ENCODE measurements at regions not wholly inside any gene's neighbourhood (a gene's known extent, or its start where the extent isn't known, plus 50 kb on each side); places are given as distances from the start of the nearest gene placed in this dataset.

- H3K9me3 Mint-ChIP-seq = no peaks in the 10 kb centered on the region
- H3K27ac Mint-ChIP-seq = no peak overlapping the region
- no peaks in the 10 kb centered on the region for H3K4me1 Mint-ChIP-seq
- intact Hi-C loops (cut with micrococcal nuclease) = no loop called here
- no peak overlapping the region for H3K4me3 Mint-ChIP-seq
- no peaks in the 10 kb centered on the region for H3K36me3 Mint-ChIP-seq (ENCODE audit: low read depth)
- no peaks in the 10 kb centered on the region for H3K27me3 Mint-ChIP-seq
- DNase-seq = no peak
Measured at GRCh38 chr13:112240076-112240475, 136.1 kb upstream of the SPACA7 start.

GRCh38 chr13:112241288-112241687, 134.9 kb upstream of the SPACA7 start:
- intact Hi-C loops (cut with micrococcal nuclease) = no loop called here
- Mint-ChIP-seq H3K36me3 (ENCODE audit: low read depth) (no peaks in the 10 kb centered on the region), H3K27ac (no peak overlapping the region), H3K4me1 (no peaks in the 10 kb centered on the region), H3K9me3 (no peaks in the 10 kb centered on the region), H3K27me3 (no peaks in the 10 kb centered on the region), H3K4me3 (no peak overlapping the region)
- no peak for DNase-seq

GRCh38 chr13:112242777-112243176, 133.4 kb upstream of the SPACA7 start:
- no peaks in the 10 kb centered on the region for H3K36me3 Mint-ChIP-seq (ENCODE audit: low read depth)
- no peak for DNase-seq
- intact Hi-C loops (cut with micrococcal nuclease) = no loop called here
- no peaks in the 10 kb centered on the region for H3K4me1 Mint-ChIP-seq
- H3K9me3 Mint-ChIP-seq = no peaks in the 10 kb centered on the region
- H3K4me3 Mint-ChIP-seq = no peak overlapping the region
- no peaks in the 10 kb centered on the region for H3K27me3 Mint-ChIP-seq
- H3K27ac Mint-ChIP-seq = no peak overlapping the region

GRCh38 chr13:112244061-112244460, 132.1 kb upstream of the SPACA7 start:
- no peak for DNase-seq
- Mint-ChIP-seq H3K36me3 (ENCODE audit: low read depth) (no peaks in the 10 kb centered on the region), H3K4me3 (no peak overlapping the region), H3K4me1 (no peaks in the 10 kb centered on the region), H3K27me3 (no peaks in the 10 kb centered on the region), H3K27ac (no peak overlapping the region), H3K9me3 (no peaks in the 10 kb centered on the region)
- intact Hi-C loops (cut with micrococcal nuclease) = no loop called here

GRCh38 chr13:112244495-112245177, 131.5 kb upstream of the SPACA7 start:
- intact Hi-C loops (cut with micrococcal nuclease) = no loop called here
- Mint-ChIP-seq H3K4me1 (no peaks in the 10 kb centered on the region), H3K27me3 (no peaks in the 10 kb centered on the region), H3K36me3 (ENCODE audit: low read depth) (no peaks in the 10 kb centered on the region), H3K9me3 (no peaks in the 10 kb centered on the region), H3K27ac (no peak overlapping the region), H3K4me3 (no peak overlapping the region)
- DNase-seq = no peak

- no peaks in the 10 kb centered on the region for H3K9me3 Mint-ChIP-seq
- no peak for DNase-seq
- no peak overlapping the region for H3K27ac Mint-ChIP-seq
- no peaks in the 10 kb centered on the region for H3K36me3 Mint-ChIP-seq (ENCODE audit: low read depth)
- H3K4me1 Mint-ChIP-seq = no peaks in the 10 kb centered on the region
- no peak overlapping the region for H3K4me3 Mint-ChIP-seq
- no peaks in the 10 kb centered on the region for H3K27me3 Mint-ChIP-seq
- intact Hi-C loops (cut with micrococcal nuclease) = no loop called here
Measured at GRCh38 chr13:112245179-112245724, 130.9 kb upstream of the SPACA7 start.

GRCh38 chr13:112245989-112246388, 130.2 kb upstream of the SPACA7 start:
- no peaks in the 10 kb centered on the region for H3K9me3 Mint-ChIP-seq
- intact Hi-C loops (cut with micrococcal nuclease) = no loop called here
- no peak overlapping the region for H3K4me3 Mint-ChIP-seq
- H3K36me3 Mint-ChIP-seq (ENCODE audit: low read depth) = no peaks in the 10 kb centered on the region
- no peak overlapping the region for H3K27ac Mint-ChIP-seq
- no peaks in the 10 kb centered on the region for H3K27me3 Mint-ChIP-seq
- H3K4me1 Mint-ChIP-seq = no peaks in the 10 kb centered on the region
- no peak for DNase-seq

GRCh38 chr13:112246731-112247470, 129.3 kb upstream of the SPACA7 start:
- DNase-seq = no peak
- Mint-ChIP-seq H3K27me3 (no peaks in the 10 kb centered on the region), H3K4me3 (no peak overlapping the region), H3K27ac (no peak overlapping the region), H3K36me3 (ENCODE audit: low read depth) (no peaks in the 10 kb centered on the region), H3K4me1 (no peaks in the 10 kb centered on the region), H3K9me3 (no peaks in the 10 kb centered on the region)
- intact Hi-C loops (cut with micrococcal nuclease) = no loop called here

- DNase-seq = no peak
Measured at GRCh38 chr13:112247471-112248405, 128.4 kb upstream of the SPACA7 start.

GRCh38 chr13:112248406-112248760, 127.8 kb upstream of the SPACA7 start:
- intact Hi-C loops (cut with micrococcal nuclease) = no loop called here
- Mint-ChIP-seq H3K27ac (no peak overlapping the region), H3K36me3 (ENCODE audit: low read depth) (no peaks in the 10 kb centered on the region), H3K4me1 (no peaks in the 10 kb centered on the region), H3K9me3 (no peaks in the 10 kb centered on the region), H3K27me3 (no peaks in the 10 kb centered on the region), H3K4me3 (no peak overlapping the region)
- no peak for DNase-seq

More at GRCh38 chr13:112247471-112248405, 128.4 kb upstream of the SPACA7 start:
- Mint-ChIP-seq H3K36me3 (ENCODE audit: low read depth) (no peaks in the 10 kb centered on the region), H3K27ac (no peak overlapping the region), H3K4me1 (no peaks in the 10 kb centered on the region), H3K9me3 (no peaks in the 10 kb centered on the region), H3K4me3 (no peak overlapping the region), H3K27me3 (no peaks in the 10 kb centered on the region)
- intact Hi-C loops (cut with micrococcal nuclease) = no loop called here

GRCh38 chr13:112248862-112249592, 127.1 kb upstream of the SPACA7 start:
- no peak overlapping the region for H3K27ac Mint-ChIP-seq

GRCh38 chr13:112249644-112250610, 126.2 kb upstream of the SPACA7 start:
- Mint-ChIP-seq H3K4me1 (no peaks in the 10 kb centered on the region), H3K36me3 (ENCODE audit: low read depth) (no peaks in the 10 kb centered on the region)
- intact Hi-C loops (cut with micrococcal nuclease) = no loop called here

More at GRCh38 chr13:112248862-112249592, 127.1 kb upstream of the SPACA7 start:
- no peaks in the 10 kb centered on the region for H3K9me3 Mint-ChIP-seq
- intact Hi-C loops (cut with micrococcal nuclease) = no loop called here
- H3K27me3 Mint-ChIP-seq = no peaks in the 10 kb centered on the region
- no peaks in the 10 kb centered on the region for H3K36me3 Mint-ChIP-seq (ENCODE audit: low read depth)
- H3K4me1 Mint-ChIP-seq = no peaks in the 10 kb centered on the region
- H3K4me3 Mint-ChIP-seq = no peak overlapping the region
- DNase-seq = no peak

More at GRCh38 chr13:112249644-112250610, 126.2 kb upstream of the SPACA7 start:
- Mint-ChIP-seq H3K27me3 (no peaks in the 10 kb centered on the region), H3K4me3 (no peak overlapping the region), H3K27ac (no peak overlapping the region), H3K9me3 (no peaks in the 10 kb centered on the region)
- no peak for DNase-seq
